GM12875 (cell line): ENCODE measurements at regions not wholly inside any gene's neighbourhood (a gene's known extent, or its start where the extent isn't known, plus 50 kb on each side); places are given as distances from the start of the nearest gene placed in this dataset.

Experiments
- H3K4me3 ChIP-seq: one replicate; pipeline ENCODE4 v1.5.1; 2011; ENCODE audit warnings: low read depth, low read length, control low read depth
- CTCF ChIP-seq: IDR thresholded peaks from 2 replicates; pipeline ENCODE4 v1.5.1; 2011; ENCODE audit warnings: low read depth, mild to moderate bottlenecking, control low read depth, inconsistent platforms, low read length, moderate library complexity, borderline replicate concordance; ENCODE audit not compliant: insufficient read depth

GRCh38 chr6:6890400-6890858, 217.3 kb upstream of the RREB1 start:
- no peak overlapping the region for H3K4me3 ChIP-seq
- TF ChIP-seq CTCF = no peak

DNA sequence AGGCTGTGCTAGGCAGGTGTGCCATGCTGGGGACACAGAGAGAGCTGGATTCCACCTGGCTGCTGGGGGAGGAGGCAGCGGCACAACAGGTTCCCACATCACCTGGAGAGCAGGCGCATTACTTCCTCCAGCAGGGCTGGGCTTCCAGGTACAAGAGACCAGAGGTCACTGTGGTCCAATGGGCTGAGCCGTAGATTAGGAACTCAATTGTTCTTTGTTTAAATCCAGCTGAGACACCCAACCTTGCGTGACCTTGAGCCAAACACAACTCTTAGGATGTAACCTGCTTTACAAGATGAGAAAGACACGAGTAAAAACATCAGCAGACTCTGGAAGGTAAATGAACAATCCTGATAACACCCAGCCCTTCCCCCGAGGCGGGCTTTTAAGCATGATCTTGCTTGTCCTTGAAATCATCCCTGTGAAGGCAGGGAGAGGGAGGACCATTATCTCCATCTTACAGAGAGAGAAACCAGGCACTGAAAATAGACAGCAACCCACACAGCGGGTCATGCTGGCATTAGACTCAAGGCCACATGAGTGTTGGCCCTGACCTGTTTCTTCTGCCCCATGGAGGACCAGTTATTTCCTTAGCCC, 216.5 kb upstream of the RREB1 start:
- TF ChIP-seq CTCF = no peak
- H3K4me3 ChIP-seq = no peak overlapping the region

GRCh38 chr6:6891949-6892461, 215.8 kb upstream of the RREB1 start:
- H3K4me3 ChIP-seq = no peak overlapping the region
- no peak for TF ChIP-seq CTCF

- no peak overlapping the region for H3K4me3 ChIP-seq
- TF ChIP-seq CTCF = no peak
These were observed 214.8 kb upstream of the RREB1 start for GRCh38 chr6:6892744-6893583.

DNA sequence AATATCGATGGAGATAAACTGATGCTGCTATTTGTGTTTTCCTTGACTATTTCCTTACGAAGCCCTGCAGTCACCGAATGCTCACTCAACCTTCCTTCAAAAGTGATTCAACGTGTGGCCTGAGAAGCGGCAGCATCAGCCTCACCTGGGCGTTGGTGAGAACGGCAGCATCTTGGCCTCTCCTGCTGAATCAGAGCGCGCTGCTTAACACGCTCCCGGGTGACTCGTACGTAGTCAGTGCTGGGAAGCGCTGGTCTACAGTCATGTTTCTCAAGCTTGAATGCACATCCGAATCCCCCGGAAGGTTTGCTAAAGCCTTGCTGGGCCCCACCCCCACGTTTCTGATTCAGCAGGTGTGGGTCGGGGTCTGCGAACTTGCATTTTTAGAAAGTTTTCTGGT, 214.1 kb upstream of the RREB1 start:
- no peak for TF ChIP-seq CTCF
- no peak overlapping the region for H3K4me3 ChIP-seq

GRCh38 chr6:6895929-6896328, 211.8 kb upstream of the RREB1 start:
- no peak for TF ChIP-seq CTCF
- no peak overlapping the region for H3K4me3 ChIP-seq
